Bronchial epithelial cell (primary cell): ENCODE measurements at regions not wholly inside any gene's neighbourhood (a gene's known extent, or its start where the extent isn't known, plus 50 kb on each side); places are given as distances from the start of the nearest gene placed in this dataset.

ENCODE experiments used
- DNase-seq: peaks from one replicate; pipeline ENCODE4 v3.0.0-alpha.2; 2010; ENCODE audit warnings: low read depth
- FAIRE-seq: peaks from 2 replicates; lab custom pipeline; 2011; peaks lifted over from hg19 to GRCh38; lab: Jason Lieb, UNC
- H3K27me3 ChIP-seq: 2 replicates; pipeline ENCODE4 v1.5.1; 2011; ENCODE audit warnings: low read length; ENCODE audit not compliant: control insufficient read depth, insufficient read depth
- H3K36me3 ChIP-seq: 2 replicates; pipeline ENCODE4 v1.5.1; 2011; ENCODE audit warnings: low read length; ENCODE audit not compliant: control insufficient read depth, insufficient read depth
- H3K4me3 ChIP-seq: 2 replicates; pipeline ENCODE4 v1.5.1; 2011; ENCODE audit warnings: mild to moderate bottlenecking, low read depth, low read length, control low read depth
- TF ChIP-seq, protein P1 (sequence below): IDR thresholded peaks from 2 replicates; pipeline ENCODE4 v1.5.1; 2011; ENCODE audit warnings: mild to moderate bottlenecking, moderate library complexity, low read length, control low read depth, inconsistent platforms; ENCODE audit not compliant: insufficient read depth, severe bottlenecking

DNA sequence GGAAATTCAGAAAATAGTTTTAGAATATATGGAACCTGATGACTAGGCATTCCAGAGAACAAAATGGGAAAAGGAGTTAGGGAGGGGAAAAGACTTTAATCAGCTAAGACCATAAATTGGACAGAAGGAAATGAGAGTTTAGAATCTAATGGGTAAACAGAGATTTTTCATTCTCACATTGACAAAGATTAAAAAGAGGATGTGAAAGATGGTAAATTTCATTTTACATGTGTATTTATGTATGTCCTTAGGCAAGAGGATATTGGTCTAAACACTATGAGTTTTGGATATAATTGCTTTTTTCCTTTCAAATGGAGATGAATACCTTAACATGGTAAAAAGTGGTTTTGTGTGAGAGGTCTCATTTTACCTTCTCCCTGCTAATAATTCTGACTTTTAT is 1021.9 kb downstream of the NSUN3 start:
- Histone ChIP-seq H3K4me3 (no peak overlapping the region), H3K27me3 (no peaks in the 10 kb centered on the region), H3K36me3 (no peaks in the 10 kb centered on the region)
- FAIRE-seq = no peak
- TF ChIP-seq, protein P1, sequence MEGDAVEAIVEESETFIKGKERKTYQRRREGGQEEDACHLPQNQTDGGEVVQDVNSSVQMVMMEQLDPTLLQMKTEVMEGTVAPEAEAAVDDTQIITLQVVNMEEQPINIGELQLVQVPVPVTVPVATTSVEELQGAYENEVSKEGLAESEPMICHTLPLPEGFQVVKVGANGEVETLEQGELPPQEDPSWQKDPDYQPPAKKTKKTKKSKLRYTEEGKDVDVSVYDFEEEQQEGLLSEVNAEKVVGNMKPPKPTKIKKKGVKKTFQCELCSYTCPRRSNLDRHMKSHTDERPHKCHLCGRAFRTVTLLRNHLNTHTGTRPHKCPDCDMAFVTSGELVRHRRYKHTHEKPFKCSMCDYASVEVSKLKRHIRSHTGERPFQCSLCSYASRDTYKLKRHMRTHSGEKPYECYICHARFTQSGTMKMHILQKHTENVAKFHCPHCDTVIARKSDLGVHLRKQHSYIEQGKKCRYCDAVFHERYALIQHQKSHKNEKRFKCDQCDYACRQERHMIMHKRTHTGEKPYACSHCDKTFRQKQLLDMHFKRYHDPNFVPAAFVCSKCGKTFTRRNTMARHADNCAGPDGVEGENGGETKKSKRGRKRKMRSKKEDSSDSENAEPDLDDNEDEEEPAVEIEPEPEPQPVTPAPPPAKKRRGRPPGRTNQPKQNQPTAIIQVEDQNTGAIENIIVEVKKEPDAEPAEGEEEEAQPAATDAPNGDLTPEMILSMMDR = no peak
- no peak for DNase-seq

DNA sequence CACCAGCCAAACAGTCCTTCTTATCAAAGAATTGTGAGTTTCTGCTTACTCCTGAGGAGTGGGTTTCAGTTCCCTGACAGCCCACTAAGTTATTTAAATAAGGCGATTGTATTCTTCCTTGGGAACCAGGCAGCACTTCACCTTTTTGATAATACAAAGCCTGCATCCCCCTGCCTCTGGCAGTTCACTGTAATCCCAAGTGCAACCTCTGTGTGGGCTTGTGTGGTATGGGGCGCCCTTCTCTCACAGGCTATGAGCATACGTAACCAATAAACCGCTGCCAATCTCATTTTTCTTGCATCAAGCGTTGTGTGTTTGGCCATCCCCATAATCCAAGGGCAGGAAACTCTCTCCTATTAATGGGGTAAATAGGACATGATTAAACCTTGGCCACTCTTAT is 1025.6 kb downstream of the NSUN3 start:
- no peak for DNase-seq
- TF ChIP-seq, protein P1 = no peak
- FAIRE-seq = no peak
- H3K4me3 ChIP-seq = no peak overlapping the region
- H3K36me3 ChIP-seq = no peaks in the 10 kb centered on the region
- no peaks in the 10 kb centered on the region for H3K27me3 ChIP-seq

DNA sequence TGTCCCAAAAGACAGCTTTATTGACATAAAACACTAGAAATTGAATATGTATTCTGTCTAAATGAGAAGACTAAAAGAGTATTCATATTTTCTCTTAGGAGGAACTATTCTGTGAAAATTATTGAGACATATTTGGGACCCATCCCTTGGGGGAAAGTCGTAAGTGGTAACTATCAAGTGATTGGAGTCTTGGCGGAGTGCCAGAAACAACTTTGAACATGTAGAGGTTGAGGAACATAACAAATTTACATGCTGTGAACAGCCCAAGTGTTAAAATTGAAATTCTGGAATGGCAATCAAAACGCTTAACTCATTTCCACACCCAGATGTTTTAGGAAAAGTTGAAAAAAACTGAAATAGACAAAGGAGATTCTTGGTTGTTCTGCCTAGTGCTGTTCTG is 1034.6 kb downstream of the NSUN3 start:
- no peak for FAIRE-seq

DNA sequence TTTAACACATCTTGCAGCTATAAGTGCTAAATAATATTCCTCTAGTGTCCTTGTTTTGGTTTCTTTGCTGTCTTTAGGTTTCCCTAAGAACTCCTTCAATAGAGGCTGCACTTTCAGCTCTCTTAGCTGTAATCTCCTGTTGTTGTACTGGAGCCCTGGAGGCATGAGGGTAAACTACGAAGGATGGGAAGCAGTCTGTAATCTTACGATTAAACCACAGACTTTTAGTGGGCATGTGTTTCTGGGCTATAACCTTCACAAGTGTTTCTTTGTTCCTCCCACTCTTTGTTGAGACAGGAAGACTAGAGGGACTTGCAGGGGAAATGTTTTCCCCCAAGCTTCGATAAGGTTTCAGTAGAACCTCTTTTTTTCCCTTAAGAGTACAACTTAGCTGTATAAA is 1058.1 kb downstream of the NSUN3 start:
- no peak for DNase-seq
- no peaks in the 10 kb centered on the region for H3K36me3 ChIP-seq
- H3K4me3 ChIP-seq = no peak overlapping the region
- no peaks in the 10 kb centered on the region for H3K27me3 ChIP-seq
- TF ChIP-seq, protein P1 = no peak
- FAIRE-seq = no peak

More for the DNA sequence above, 1034.6 kb downstream of the NSUN3 start:
- DNase-seq = peak; percentile 1
- Histone ChIP-seq H3K27me3 (no peaks in the 10 kb centered on the region), H3K36me3 (no peaks in the 10 kb centered on the region), H3K4me3 (no peak overlapping the region)
- TF ChIP-seq, protein P1 = no peak

DNA sequence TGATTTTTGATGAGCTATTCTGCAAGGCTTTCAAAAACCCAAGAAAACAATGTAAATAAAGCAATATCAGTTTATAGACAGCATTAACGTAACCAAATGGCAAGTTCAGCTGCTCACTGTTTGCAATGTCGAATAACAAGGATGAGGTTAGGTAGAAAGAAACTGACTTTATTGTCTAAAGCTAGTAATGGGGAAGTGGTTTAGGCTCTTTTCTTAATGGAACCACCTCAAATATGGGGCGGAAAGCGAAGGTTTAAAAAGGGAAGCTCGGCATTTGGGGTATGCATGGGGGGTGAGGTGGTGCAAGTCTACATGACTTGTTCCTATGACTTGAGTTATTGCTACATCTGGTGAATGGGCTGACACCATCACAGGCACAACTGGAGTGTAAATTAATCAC is 1060.2 kb downstream of the NSUN3 start:
- TF ChIP-seq, protein P1 = no peak
- no peaks in the 10 kb centered on the region for H3K36me3 ChIP-seq
- no peak for FAIRE-seq
- no peak for DNase-seq
- no peak overlapping the region for H3K4me3 ChIP-seq
- H3K27me3 ChIP-seq = no peaks in the 10 kb centered on the region

DNA sequence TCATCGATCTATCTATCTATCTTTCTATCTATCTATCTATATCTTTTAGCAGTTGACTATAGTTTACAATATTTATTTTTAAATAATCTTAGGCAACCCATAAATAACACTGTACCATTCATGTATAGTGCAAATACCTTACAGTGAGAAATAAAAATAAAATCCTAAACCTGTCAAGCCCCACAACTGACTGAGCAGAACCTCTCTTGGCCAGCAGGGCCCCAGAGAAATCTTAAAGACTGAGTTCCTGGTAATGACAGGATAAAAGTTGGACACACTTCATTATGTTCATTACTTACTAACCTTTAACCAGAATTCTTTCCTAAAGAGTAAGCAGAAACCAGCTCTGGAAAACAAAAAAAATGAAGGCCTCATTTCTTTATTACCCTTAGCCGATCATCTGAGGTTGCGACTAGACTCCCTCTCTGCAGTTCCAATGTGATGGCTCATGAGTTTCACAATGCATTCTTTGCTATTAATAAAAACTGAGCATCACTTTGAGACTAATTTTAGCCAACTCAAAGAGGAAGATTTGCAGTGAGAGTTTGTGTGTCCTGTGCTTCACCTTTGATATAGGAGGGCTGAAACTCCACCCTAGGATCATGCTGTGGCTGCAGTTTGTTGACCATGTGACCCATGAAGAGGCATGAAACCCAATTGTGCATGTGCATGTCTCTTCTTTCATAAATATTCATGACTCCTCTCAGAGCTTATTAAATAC is 1072.0 kb downstream of the NSUN3 start:
- H3K27me3 ChIP-seq = no peaks in the 10 kb centered on the region
- H3K36me3 ChIP-seq = no peaks in the 10 kb centered on the region
- TF ChIP-seq, protein P1 = no peak
- no peak overlapping the region for H3K4me3 ChIP-seq
- DNase-seq (no peak), FAIRE-seq (no peak)
